ENCODE measurements at regions not wholly inside any gene's neighbourhood (a gene's known extent, or its start where the extent isn't known, plus 50 kb on each side); places are given as distances from the start of the nearest gene placed in this dataset.

DNA sequence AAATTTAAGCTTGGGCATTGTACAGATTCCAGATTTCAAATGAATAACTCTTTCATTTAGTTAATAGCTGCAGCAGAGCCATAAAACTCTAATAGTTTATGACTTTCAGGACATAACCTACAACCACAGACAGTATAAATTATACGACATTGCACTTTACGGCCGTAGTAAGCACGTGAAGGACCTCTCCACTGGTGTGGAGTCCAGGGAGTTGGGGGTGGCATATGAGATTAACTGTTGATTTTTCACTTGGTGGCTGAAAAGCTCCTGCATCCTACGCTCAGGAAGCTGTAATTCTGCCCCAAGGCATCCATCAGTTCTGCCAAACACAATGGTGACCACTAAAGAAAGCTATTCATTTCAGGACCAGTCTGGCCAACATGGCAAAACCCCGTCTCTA is 376.2 kb downstream of the SOX11 start:
- no peak for DNase-seq (ENCODE audit: low spot score)

DNA sequence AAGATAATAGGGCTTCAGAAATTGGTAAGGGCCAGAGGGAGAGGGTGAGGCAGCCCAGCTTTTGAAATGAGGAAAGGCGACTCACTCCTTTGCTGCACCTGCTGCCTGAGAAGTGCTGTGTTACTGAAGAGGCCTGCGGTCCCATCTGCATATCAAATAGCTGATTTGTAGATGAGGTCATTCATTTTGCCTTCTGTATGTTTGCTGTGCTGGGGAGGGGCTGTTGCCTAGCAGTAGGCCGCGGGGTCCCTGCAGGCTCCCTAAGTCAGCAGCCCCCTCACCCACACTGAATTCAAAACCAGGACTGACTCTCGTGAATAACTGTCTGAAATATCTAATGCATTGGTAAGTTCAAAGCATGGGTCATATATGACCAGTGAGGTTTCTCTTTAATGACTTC is 377.2 kb downstream of the SOX11 start:
- DNase-seq (ENCODE audit: low spot score): no peak

DNA sequence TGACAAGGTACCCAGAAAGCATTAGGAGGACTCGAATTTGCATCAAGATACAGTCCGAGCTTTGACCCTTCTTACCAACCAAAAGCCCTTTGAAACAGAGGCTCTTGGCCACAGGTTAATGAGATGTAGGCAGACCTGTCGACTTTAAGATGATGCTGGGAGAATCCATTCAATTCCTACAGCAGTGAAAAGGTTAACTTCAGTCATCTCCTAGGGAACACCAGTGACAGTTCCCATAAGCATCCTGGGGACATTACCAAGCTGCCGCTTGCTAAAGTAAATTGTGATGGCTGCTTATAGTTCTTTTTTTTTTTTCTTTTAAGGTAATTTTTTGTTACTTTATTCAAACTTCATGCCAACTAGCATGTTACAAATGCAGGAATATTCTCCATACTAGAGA is 379.3 kb downstream of the SOX11 start:
- DNase-seq (ENCODE audit: low spot score): no peak

DNA sequence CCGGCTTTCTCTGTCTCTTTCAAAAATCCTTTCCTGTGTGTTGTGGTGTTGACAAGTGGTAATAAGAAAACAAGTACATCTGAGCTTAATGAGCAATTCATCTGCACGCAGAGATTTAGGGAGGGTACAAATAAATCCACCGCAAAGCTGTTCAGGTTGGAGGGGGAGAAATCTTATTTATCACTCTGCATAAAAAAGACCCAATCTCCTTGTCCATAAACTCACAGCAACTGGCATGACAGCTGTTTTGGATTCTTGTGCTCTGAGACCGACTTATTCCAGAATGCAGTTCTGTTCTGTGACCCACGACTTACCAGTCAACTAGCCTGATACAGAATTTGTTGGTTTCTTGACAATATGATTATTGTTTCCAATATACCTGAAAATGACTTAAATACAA is 380.1 kb downstream of the SOX11 start:
- DNase-seq (ENCODE audit: low spot score): no peak

DNA sequence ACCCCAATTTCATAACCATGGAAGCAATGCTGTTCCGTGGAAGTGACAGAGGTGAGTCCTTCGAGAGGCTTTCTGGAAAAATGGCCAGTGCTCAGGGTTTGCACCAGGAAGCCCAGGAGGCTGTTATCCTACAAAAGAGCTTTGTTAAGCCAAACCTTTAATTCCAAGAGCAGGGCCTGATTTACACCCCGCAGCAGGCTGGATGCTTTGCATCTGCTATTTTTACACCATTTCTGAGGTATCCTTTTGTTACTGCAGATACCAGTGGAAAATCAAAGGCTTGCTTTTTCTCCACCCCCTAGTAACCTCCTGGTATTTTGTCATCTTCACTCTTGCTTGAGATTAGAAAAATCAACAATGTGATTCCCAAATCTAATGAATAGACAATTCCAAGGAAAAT is 380.6 kb downstream of the SOX11 start:
- DNase-seq (ENCODE audit: low spot score): no peak

DNA sequence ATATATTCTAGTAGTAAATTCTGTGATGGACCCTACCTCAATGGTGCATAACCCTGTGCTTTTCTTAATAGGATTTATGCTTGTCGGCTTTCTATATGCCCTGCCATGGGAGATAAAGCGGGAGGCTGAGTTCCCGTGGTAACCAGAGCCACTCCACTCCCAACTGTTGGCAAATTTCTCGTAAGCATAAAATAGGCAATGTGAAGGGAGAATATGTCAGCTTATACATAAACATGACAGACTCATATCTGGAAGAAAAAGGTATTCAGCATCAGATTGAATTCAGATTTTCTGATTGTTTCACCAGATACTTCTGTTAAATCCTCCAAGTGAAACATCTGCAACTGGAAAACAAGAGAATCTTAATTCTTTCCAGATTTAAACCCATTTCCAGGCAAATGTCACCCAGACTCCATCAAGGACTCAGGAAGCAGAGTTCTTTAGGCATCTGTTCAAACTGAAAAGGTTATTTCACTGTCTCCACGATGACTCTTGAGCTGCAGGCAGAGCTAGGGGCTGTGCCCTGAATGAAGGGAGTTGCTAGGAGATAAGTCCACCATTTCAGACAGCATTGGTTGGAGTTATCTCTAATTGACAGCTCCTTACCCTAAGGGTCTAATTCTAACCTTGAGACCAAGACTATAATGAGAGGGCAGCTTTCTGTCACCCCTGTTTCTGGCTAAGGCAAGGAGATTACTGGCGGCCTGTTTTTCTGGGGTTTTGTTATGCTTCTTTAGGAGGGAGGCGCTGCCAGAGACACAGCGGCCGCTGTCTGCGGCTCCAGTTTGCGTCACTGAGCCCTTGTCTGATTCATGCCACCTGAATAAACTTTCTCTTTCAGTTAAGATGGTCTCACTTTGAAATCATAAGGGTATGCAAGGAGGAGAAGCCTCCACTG is 381.3 kb downstream of the SOX11 start:
- DNase-seq (ENCODE audit: low spot score): no peak

DNA sequence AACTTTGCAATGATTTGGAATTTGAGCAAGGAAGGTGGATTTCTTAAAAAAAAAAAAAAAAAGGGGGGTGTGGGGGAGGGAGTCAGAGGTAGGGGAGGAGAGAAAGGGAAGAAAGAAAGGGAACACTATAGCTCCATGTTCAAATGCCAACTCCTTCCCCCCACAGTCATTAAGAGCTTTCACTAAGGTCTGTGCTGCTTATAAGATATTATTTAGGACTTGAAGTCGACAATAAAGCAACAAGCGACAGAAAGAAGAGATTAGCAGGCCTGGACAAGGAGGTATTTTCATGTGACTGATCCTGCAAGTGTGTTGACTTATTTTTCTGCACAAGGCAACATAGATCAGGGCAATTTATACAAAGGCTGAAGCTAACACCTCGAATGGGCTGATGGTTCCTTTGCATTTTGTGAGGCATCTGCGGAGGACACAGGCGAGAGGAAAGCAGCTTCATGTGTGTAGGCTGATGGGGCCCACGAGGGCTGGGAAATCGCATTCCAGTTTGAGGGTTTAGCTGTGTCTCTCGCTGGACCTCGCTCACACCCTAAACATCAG is 382.0 kb downstream of the SOX11 start:
- no peak for DNase-seq (ENCODE audit: low spot score)

DNA sequence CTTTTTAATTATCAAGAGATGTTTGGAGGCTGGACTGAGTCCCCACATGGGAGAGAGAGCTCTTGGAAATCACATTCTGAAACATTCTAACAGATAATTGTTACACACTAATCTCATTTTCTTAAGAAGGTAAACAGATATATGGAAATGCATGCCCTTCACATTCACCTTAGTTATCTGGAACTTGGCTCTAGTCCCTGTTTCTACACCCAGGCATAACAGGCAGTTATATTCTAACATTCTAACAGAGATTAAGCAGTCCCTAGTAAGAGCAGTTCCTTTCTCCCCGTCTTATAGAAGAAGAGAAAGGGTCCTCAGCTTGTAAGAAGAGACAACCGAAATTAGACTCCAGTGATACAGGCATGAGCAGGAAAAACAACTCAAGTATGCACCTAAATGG is 385.4 kb downstream of the SOX11 start:
- DNase-seq (ENCODE audit: low spot score): no peak

DNA sequence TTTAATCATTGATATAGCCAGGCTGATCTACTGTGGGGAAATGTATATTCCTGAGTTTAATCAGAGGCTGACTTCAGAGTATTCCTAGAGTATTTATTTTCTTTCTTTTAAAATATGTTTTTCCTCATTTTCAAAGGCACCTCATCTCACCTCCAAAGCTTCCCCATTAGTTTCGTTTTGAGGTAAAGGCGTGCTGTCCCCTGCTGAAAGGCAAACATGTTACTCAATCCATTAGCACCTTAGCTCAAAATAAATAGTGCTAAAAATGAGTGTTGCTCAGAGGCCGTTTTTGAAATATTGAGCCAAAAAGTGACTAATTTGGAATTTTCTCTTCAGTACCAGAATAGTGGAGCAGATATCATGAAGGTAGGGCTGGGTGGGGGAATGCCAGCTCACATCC is 386.2 kb downstream of the SOX11 start:
- no peak for DNase-seq (ENCODE audit: low spot score)

DNA sequence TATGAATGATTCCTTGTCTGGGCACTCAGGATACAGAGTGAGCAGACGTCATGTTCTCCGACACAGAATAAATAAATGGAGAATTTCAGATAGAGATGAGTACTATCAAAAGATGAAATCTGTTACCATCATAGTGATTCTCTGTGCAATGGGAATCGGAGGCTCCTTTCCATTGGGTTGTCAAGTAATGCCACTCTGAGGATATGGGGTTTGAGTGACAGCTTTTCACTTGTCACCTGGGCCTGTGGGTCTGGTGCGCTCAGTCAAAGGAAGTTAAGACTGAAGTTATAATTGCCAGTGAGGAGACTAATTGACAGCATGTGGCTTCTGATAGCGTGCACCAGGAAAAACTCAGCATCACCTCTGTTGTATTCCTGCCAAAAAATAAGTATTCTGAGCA is 387.2 kb downstream of the SOX11 start:
- no peak for DNase-seq (ENCODE audit: low spot score)

DNA sequence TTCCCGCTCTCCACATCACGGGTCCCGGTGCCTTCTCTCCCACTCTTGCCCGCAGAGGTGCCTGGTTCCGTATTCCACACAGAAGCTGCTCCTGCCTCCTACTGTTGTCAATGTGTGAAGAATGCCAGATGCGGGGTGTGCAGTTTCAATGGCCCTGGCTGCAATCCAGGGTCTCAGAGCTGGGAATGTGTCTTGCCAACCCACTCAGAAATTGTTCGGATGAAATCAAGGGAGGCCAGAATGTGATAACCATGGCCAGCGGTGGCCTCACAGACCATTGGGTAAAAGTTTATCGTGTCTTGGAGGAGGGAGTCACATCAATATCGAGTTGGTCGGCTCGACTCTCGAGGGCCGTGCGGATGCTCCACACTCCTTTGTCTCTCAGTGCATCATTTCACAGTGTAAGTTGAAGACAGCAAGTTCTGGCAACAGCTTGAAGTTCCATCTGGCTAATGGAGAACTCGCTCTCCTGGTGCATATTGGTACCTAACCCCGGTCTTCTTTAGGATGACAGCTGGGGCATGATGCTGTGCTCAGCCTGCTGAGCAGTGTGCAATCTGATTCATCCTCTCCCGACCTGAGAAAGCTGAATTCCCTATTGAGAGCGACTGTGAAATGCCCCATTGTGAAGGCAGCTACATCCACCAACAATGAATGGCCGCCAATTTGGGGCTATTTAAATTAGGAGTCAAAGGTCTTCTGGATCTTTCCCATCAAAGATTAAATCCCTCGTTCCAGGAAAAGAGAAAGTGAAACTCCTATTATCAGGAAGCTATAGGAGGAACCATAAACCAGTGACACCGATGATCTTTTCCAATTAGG is 389.0 kb downstream of the SOX11 start:
- DNase-seq (ENCODE audit: low spot score): no peak

DNA sequence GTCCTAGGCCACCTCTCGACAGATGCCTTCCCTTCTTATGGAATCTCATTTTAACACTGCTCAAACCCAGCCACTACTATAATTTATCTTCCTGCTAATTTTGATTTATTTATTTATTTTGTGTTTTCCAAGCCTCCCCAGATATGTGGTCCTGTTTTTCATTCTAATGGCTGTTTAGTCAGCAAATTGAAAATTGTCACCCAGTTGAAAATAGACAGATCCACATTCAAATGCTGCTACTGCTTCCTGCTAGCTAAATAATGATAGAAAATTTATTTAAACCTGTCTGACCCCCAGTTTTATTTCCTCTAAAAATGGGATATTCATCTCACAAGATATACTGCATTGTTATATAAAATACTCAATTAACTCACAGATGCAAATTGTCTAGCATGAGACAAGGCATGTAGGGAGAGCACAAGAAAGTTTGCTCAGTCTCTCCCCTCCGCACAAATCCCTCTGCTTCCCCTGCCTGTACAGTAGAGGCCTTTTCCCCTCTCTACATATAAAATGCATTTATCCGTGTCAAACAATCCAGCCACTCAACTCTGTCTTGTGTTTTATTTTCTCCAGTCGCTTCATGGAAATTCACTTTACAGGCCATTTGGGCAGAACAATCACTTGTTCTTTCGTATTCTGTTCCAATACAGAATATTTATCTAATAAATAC is 389.9 kb downstream of the SOX11 start:
- no peak for DNase-seq (ENCODE audit: low spot score)

DNA sequence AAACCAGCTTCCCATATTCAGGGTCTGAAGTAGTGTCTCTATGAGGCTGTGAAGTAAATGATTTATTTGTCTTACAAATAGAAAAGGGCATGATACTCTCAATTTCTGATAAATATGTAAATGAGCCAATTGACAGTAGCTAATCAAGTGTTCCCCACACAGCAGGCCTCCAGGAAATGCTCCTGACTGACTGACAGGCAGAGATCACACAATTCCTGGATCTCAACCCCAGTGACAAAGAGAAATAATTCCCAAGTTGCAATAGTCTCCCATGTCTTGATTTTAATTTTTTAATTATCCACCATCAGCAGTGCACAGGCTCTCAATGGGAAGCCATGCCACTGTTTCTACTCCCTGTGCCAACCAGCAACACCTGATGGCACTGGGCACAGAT is 390.4 kb downstream of the SOX11 start:
- DNase-seq (ENCODE audit: low spot score): no peak

DNA sequence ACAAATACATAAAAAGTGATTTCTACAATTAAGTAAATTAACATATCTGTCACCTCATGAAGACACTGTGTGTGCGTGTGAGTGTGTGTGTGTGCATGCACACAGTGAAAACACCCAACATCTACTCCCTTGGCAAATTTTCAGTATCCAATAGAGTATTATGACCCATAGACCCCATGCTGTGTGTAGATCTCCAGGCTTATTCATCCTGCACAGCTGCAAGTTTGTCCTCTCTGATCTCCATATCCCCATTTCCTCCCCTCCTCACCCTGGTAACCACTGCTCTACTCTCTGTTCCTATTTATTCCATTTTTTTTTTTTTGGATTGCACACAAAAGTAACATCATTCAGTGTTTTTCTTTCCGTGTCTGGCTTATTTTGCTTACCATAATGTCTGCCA is 391.0 kb downstream of the SOX11 start:
- no peak for DNase-seq (ENCODE audit: low spot score)

DNA sequence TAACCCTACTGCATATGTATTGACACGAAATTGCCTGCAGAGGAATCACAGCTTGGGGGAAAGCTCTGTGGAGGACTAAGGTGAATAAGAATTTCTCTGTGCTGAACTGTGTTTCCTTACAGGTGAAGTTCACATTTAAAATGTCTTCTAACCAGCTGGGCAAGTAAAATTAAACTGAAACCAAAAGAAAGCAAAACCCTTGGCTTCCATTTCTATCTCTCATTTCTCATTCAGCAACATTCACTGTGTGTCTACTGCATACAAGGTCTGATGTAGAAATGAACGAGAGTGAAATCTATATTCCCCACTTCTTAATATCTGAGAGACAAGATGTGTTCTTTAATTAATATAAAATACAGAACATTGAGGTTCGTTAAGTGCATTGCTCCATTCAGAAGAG is 397.3 kb downstream of the SOX11 start:
- no peak for DNase-seq (ENCODE audit: low spot score)

DNA sequence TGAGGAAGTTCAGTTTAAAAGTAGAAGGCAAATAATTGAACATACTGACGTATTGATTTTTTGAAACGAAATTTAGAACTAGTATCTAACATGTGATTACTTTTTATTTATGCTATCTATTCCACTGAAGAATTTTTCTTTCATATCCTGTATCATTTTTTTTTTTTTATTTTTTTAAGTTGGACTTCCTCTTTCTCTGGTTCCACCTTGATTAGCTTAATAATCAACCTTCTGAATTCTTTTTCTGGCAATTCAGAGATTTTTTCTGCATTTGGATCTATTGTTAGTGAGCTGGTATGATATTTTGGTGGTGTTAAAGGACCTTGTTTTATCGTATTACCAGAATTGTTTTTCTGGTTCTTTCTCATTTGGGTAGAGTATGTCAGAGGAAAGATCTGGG is 411.2 kb downstream of the SOX11 start:
- DNase-seq (ENCODE audit: low spot score): no peak

DNA sequence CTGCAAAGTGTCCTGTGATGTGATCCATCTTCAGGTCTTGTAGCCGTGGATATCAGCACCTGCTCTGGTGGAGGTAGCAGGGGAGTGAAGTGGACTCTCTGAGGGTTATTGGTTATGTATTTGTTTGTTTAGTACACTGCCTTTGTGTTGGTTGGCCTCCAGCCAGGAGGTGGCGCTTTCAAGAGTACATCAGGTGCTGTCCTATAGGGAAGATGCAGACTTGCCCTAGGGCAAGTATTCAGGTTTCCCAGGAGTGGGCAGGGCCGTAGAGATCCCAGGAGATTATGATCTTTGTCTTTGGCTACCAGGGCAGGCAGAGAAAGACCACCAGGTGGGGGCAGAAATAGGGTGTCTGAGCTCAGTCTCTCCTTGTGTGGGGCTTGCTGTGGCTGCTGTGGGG is 411.8 kb downstream of the SOX11 start:
- DNase-seq (ENCODE audit: low spot score): no peak

DNA sequence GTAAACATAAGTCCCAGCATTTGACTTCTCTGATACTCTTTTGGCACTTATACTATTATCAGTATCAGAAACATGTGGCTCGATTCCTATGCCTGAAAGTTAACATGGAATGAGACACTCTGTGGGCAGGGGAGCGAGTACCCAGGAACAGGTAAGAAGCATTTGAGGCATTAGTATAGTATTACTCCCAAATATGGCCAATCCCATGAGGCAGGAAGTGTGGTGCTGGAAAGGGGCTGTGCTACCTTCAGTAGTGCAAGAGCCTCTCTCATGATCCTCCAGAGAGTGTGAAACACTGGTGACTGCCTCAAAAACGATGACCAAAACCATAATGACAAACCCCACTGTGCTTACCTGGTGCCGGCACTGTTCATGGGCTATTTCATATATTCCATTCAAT is 415.1 kb downstream of the SOX11 start:
- DNase-seq (ENCODE audit: low spot score): no peak

DNA sequence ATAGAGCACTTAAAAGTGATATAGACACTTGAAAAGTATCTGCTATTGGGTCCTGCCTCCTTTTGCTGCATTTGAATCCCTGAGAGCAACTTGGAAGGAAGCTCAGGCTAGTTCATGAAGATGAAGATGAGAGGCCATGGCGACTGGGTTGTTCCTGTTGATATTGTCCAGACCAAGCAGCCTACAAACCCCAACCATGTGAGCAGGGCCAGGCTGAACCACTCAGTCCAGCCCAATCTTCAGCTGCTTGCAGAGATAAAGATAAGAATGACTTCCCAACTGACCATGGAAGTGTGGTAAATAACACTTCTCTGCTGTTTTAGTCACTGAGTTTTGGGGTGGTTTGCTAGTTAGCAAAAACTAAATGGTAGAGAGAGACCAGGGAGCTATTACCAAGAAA is 417.6 kb downstream of the SOX11 start:
- no peak for DNase-seq (ENCODE audit: low spot score)

DNA sequence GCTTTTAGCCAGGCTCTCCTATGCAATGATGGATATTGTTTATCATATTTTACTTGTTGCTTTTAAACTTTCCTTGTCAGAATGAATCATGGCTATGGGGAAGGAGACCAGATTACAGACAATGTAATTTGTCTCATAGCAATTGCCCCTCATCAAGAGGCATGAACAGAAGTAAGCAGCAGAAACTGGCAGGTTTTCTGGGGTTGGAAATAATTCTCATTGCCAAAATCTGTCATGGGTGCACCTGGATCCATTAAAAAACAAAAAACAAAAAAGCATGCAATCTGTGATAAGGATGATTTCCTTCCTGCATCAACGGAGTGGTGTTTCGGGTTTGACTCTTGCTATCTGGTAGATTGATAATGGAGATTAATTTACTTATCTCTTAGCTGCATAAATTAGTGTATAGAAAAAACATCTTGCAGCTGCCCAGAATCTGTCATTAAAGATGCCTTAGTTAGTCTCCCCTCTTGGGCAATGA is 419.6 kb downstream of the SOX11 start:
- DNase-seq (ENCODE audit: low spot score): no peak

DNA sequence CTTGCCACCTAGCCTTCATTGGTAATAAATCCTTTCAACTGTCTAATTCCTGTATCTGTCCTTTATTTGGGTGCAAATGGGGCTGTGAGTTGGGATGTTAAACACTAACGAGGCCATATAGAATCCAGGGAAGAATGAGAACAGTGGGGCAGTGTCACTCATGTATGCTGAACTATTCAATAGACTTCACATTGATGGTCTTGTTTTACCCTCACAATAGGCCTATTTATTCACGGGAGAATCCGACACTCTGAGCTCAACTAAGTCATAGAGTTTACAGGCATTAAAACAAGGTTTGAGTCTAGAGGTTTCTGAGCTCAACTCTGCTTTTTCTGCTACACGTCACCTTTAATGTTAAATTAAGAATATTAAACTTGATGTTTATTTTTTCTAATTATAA is 421.6 kb downstream of the SOX11 start:
- no peak for DNase-seq (ENCODE audit: low spot score)

DNA sequence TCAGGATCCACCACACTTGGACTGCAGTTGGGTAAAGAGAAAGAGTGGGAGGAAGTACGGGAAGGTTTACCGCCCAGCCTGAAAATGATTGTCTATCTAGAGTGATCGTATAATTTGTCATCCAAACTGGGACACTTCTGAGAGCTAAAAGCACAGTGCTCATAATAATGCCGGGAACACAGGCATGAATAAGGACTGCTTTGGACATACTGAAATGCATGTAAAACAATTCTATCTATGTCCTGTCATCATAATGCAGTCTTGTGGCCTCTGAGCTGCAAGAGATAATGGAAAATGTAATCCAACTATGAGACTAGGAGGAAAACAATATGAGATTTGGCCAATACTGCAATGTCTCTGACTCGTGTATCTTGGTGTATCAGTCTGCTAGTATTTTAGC is 435.5 kb downstream of the SOX11 start:
- no peak for DNase-seq (ENCODE audit: low spot score)

Measured in kidney capillary endothelial cell (primary cell).